ENCODE measurements at regions not wholly inside any gene's neighbourhood (a gene's known extent, or its start where the extent isn't known, plus 50 kb on each side); places are given as distances from the start of the nearest gene placed in this dataset.

- TF ChIP-seq, protein P1, sequence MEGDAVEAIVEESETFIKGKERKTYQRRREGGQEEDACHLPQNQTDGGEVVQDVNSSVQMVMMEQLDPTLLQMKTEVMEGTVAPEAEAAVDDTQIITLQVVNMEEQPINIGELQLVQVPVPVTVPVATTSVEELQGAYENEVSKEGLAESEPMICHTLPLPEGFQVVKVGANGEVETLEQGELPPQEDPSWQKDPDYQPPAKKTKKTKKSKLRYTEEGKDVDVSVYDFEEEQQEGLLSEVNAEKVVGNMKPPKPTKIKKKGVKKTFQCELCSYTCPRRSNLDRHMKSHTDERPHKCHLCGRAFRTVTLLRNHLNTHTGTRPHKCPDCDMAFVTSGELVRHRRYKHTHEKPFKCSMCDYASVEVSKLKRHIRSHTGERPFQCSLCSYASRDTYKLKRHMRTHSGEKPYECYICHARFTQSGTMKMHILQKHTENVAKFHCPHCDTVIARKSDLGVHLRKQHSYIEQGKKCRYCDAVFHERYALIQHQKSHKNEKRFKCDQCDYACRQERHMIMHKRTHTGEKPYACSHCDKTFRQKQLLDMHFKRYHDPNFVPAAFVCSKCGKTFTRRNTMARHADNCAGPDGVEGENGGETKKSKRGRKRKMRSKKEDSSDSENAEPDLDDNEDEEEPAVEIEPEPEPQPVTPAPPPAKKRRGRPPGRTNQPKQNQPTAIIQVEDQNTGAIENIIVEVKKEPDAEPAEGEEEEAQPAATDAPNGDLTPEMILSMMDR (conservative IDR thresholded peaks at IDR 0.05; ENCODE audit: low read depth, low read length), result no peak
- H3K4me3 ChIP-seq (ENCODE audit: low read depth, low read length), result no peak overlapping the region
- no peak for DNase-seq (ENCODE audit: low read depth)
Measured at GRCh38 chr9:38306899-38307298, 85.6 kb upstream of the ALDH1B1 start.

- H3K4me3 ChIP-seq (ENCODE audit: low read depth, low read length), result no peak overlapping the region
- TF ChIP-seq, protein P1 (conservative IDR thresholded peaks at IDR 0.05; ENCODE audit: low read depth, low read length), result no peak
- no peak for DNase-seq (ENCODE audit: low read depth)
Measured at GRCh38 chr9:38305582-38305981, 86.9 kb upstream of the ALDH1B1 start.

DNA sequence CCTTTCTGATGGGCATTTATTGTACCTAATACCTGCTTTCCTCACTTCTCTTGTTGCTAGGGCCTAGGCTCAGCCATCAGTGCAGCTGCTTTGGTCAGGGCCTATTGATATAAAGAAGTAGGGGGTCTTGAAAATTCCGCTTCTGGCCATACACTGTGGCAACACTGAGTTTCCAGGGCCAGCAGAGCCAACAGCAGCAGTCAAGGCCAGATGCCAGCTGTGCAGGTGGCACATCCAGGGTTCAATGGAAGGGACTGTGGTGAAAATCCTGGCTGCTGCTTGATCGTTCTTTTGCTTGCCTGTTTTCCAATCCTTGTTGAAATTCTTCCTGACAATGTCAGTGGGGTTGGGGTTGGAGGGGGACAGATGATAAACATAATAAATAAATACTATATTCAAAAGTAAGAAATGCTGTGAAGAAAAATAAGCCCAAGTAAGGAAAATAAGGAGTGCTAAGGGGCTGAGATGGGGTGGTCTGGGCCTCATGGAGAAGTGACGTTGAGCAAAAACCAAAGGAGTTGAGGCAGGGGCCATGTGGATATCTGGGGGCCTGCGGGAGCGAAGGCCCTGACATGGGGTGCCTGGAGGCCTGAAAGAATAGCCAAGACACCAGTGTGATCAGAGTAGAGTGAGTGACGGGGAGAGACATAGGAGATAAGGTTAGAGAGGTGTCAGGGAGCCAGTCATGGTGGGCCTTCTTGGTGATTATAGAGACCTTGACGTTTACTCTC, 91.0 kb upstream of the ALDH1B1 start:
- no peak for DNase-seq (ENCODE audit: low read depth)
- TF ChIP-seq, protein P1 (conservative IDR thresholded peaks at IDR 0.05; ENCODE audit: low read depth, low read length), result no peak
- no peak overlapping the region for H3K4me3 ChIP-seq (ENCODE audit: low read depth, low read length)

GRCh38 chr9:38299856-38300255, 92.6 kb upstream of the ALDH1B1 start:
- TF ChIP-seq, protein P1 (conservative IDR thresholded peaks at IDR 0.05; ENCODE audit: low read depth, low read length), result no peak
- H3K4me3 ChIP-seq (ENCODE audit: low read depth, low read length), result no peak overlapping the region
- DNase-seq (ENCODE audit: low read depth), result no peak

DNA sequence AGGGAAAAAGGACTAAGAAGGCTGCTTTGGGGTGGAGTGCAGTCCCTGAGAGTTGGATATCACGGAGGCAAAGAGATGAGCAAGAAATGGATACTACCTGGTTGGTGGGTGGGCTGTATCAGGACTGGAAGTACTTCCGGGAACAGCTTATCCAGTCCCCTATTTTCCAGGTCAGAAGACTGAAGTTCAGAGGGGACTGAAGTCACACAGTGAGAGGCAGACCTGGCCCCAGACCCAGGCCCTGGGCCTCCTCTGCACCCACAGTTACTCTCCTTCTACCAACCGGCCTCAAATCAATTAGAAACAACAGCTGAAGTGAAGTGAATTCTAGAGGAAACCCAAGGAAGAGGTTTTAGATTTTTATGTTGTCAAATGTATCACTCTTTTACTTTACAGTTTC, 93.6 kb upstream of the ALDH1B1 start:
- TF ChIP-seq, protein P1 (conservative IDR thresholded peaks at IDR 0.05; ENCODE audit: low read depth, low read length), result no peak
- no peak for DNase-seq (ENCODE audit: low read depth)
- no peak overlapping the region for H3K4me3 ChIP-seq (ENCODE audit: low read depth, low read length)

GRCh38 chr9:38298503-38298902, 94.0 kb upstream of the ALDH1B1 start:
- TF ChIP-seq, protein P1 (conservative IDR thresholded peaks at IDR 0.05; ENCODE audit: low read depth, low read length), result no peak
- no peak for DNase-seq (ENCODE audit: low read depth)
- no peak overlapping the region for H3K4me3 ChIP-seq (ENCODE audit: low read depth, low read length)

DNA sequence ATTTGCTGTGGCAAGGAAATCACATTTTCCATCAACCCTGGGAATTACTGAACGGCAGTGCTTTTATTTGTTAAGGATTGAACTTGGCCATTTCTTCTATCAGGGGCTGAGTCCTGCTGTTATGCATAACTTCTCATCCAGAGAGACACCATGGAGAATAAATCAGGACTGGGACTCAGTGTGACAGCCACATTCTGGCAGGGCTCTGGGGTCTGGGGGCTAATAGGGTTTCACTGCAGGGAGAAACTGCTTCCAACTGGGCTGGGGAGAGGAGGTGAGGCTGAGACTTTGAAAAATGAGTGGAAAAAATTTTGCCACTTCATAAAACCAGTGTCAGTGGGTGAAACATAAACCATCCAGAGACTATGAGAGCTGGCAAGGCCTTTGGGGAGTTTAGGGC, 95.7 kb upstream of the ALDH1B1 start:
- TF ChIP-seq, protein P1 (conservative IDR thresholded peaks at IDR 0.05; ENCODE audit: low read depth, low read length), result no peak
- DNase-seq (ENCODE audit: low read depth), result no peak
- no peak overlapping the region for H3K4me3 ChIP-seq (ENCODE audit: low read depth, low read length)

Measured in choroid plexus epithelial cell (primary cell).